B cell (primary cell): ENCODE measurements at regions not wholly inside any gene's neighbourhood (a gene's known extent, or its start where the extent isn't known, plus 50 kb on each side); places are given as distances from the start of the nearest gene placed in this dataset.

Experiments
- ATAC-seq: fragments of 200-7000 bp; cut with Tn5 transposase; one replicate; pipeline ENCODE4 v1.10.0; 2021; ENCODE audit warnings: low read depth, mild to moderate bottlenecking, moderate number of reproducible peaks, moderate library complexity
- CTCF ChIA-PET: fragments of 350-600 bp; sonication (Branson Sonifier 250); formaldehyde crosslinking; loops from one replicate; lab custom pipeline; 2021; ENCODE audit warnings: antibody characterized with exemption, inconsistent platforms; lab: Charles Lee
- POLR2A ChIA-PET: fragments of 350-600 bp; sonication (Branson Sonifier 250); formaldehyde crosslinking; loops from one replicate; lab custom pipeline; 2021; ENCODE audit warnings: antibody characterized with exemption; lab: Charles Lee
- DNase-seq: peaks from one replicate; pipeline ENCODE4 v3.0.0; 2013
- H2AFZ ChIP-seq: 2 replicates; pipeline ENCODE4 v1.6.1; 2012; ENCODE audit warnings: mild to moderate bottlenecking, low read depth, low read length; ENCODE audit not compliant: insufficient read depth, poor library complexity, severe bottlenecking
- H3K27ac ChIP-seq, 2 donors: 1 replicate in 1 of 2; 2 replicates in 1 of 2; pipeline ENCODE4 v1.5.1; 2012 to 2013; ENCODE audit warnings: low read length in 2 of 2, mild to moderate bottlenecking in 2 of 2, moderate library complexity in 1 of 2
- H3K27me3 ChIP-seq, 4 experiments: fragments of 200-600 bp in 1 of 4; sonication (generic) in 1 of 4; replicated peaks in 1 of 4; 1 replicate in 2 of 4; 2 replicates in 2 of 4; pipeline versions ENCODE4 v1.6.1 to v1.7.0; 2013 to 2016; ENCODE audit warnings: low read length in 3 of 4, mild to moderate bottlenecking in 2 of 4, mixed read lengths in 1 of 4, moderate library complexity in 1 of 4; ENCODE audit not compliant: insufficient read depth in 4 of 4, control insufficient read depth in 3 of 4; ENCODE audit errors: control extremely low read depth in 1 of 4
- H3K36me3 ChIP-seq, 2 experiments: replicated peaks in 1 of 2; 1 replicate in 1 of 2; 2 replicates in 1 of 2; pipeline versions ENCODE4 v1.6.1 to v1.7.1; 2013; ENCODE audit warnings: low read length in 1 of 2; ENCODE audit not compliant: insufficient read depth in 2 of 2, control insufficient read depth in 1 of 2; ENCODE audit errors: control extremely low read depth in 1 of 2, extremely low read depth in 1 of 2
- H3K4me1 ChIP-seq, 2 donors: fragments of 200-600 bp in 1 of 2; sonication (generic) in 1 of 2; 1 replicate in 1 of 2; 2 replicates in 1 of 2; pipeline versions ENCODE4 v1.5.1 to v1.6.1; 2013 to 2017; ENCODE audit warnings: low read length in 2 of 2; ENCODE audit not compliant: control insufficient read depth in 2 of 2, insufficient read depth in 2 of 2
- H3K4me2 ChIP-seq: replicated peaks from 2 replicates; pipeline ENCODE3; 2012; ENCODE audit warnings: mild to moderate bottlenecking, low read depth, low read length; ENCODE audit not compliant: poor library complexity, severe bottlenecking
- H3K4me3 ChIP-seq, 5 experiments: fragments of 200-600 bp in 1 of 5; sonication (generic) in 1 of 5; 1 replicate in 3 of 5; 2 replicates in 2 of 5; pipeline versions ENCODE4 v1.5.1 to v1.7.0; 2011 to 2016; ENCODE audit warnings: low read length in 4 of 5, mild to moderate bottlenecking in 4 of 5, low read depth in 2 of 5, control low read depth in 1 of 5, moderate library complexity in 1 of 5; ENCODE audit not compliant: insufficient read depth in 1 of 5; ENCODE audit errors: control extremely low read depth in 1 of 5, extremely low read depth in 1 of 5
- H3K79me2 ChIP-seq: fragments of 200-600 bp; sonication (generic); one replicate; pipeline ENCODE4 v1.6.0; 2016; ENCODE audit warnings: low read length; ENCODE audit not compliant: control insufficient read depth, insufficient read depth
- H3K9ac ChIP-seq: fragments of 200-600 bp; sonication (generic); 2 replicates; pipeline ENCODE4 v1.6.1; 2017; ENCODE audit warnings: mild to moderate bottlenecking, low read length, moderate library complexity
- H3K9me3 ChIP-seq, 3 donors: one replicate each; pipeline versions ENCODE4 v1.6.1 to v1.7.1; 2013; ENCODE audit warnings: low read length in 2 of 3; ENCODE audit not compliant: control insufficient read depth in 2 of 3, insufficient read depth in 1 of 3; ENCODE audit errors: control extremely low read depth in 1 of 3
- H4K20me1 ChIP-seq: 2 replicates; pipeline ENCODE4 v1.6.0; 2012; ENCODE audit warnings: mild to moderate bottlenecking, low read length; ENCODE audit not compliant: insufficient read depth, control insufficient read depth, poor library complexity, severe bottlenecking
- H3K27ac Mint-ChIP-seq: one replicate; pipeline ENCODE4 v1.8.0; 2021; ENCODE audit warnings: mixed read lengths
- H3K27me3 Mint-ChIP-seq: one replicate; pipeline ENCODE4 v1.8.0; 2021; ENCODE audit warnings: mixed read lengths
- H3K4me1 Mint-ChIP-seq: one replicate; pipeline ENCODE4 v1.8.0; 2021; ENCODE audit warnings: mixed read lengths
- H3K4me3 Mint-ChIP-seq: one replicate; pipeline ENCODE4 v1.8.0; 2021; ENCODE audit warnings: mixed read lengths
- H3K9me3 Mint-ChIP-seq: one replicate; pipeline ENCODE4 v1.8.0; 2022; ENCODE audit warnings: mixed read lengths; ENCODE audit not compliant: insufficient read depth
- EZH2 ChIP-seq: IDR thresholded peaks from 2 replicates; pipeline ENCODE4 v1.6.1; 2012; ENCODE audit warnings: borderline replicate concordance, low read depth, mild to moderate bottlenecking, moderate library complexity, low read length; ENCODE audit not compliant: insufficient read depth, poor library complexity, severe bottlenecking
- WGBS: methylation state at CpG from one replicate; pipeline ENCODE4 v1.1.5; 2013; ENCODE audit warnings: missing lambda C conversion rate; ENCODE audit not compliant: insufficient coverage; 5-methylcytosine and 5-hydroxymethylcytosine counted together
- intact Hi-C: fragments of 100-400 bp; cut with micrococcal nuclease; formaldehyde crosslinking; loops from one replicate; pipeline ENCODE4 v1.10.0; 2022
- TF ChIP-seq, protein P1 (sequence below): fragments of 200-600 bp; IDR thresholded peaks from one replicate; pipeline ENCODE4 v1.8.0; 2022; ENCODE audit warnings: antibody characterized with exemption, mild to moderate bottlenecking

DNA sequence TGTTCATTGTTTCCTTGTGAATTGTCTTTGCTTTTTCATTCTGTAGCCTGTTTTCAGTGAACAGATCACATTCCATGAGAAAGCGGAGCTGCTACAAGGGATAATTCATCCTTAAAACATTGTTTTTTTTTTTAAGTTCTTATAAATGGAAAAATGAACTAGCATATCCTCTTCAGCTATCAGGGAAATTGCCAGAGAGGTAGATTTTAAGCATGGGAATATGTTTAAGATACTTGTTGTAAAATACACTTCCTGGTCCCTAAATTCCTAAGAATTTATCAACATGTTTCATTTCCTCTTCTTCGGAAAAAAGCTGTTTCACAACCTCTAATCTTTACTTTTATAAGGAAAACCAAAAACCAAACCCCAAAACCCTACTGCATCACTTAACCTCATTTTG is 238.0 kb downstream of the POSTN start:
- ATAC-seq: no peak
- Mint-ChIP-seq H3K4me3 (no peak overlapping the region), H3K27me3 (no peaks in the 10 kb centered on the region), H3K27ac (no peak overlapping the region), H3K9me3 (no peaks in the 10 kb centered on the region), H3K4me1 (no peaks in the 10 kb centered on the region)
- H3K4me1 ChIP-seq: no peaks in the 10 kb centered on the region
- H3K4me2 ChIP-seq: no peak overlapping the region
- WGBS: no CpG with 5 or more reads among the region's 2 CpGs
- no peak for DNase-seq
- H3K79me2 ChIP-seq: no peaks in the 10 kb centered on the region
- no peak for TF ChIP-seq EZH2
- TF ChIP-seq, protein P1, sequence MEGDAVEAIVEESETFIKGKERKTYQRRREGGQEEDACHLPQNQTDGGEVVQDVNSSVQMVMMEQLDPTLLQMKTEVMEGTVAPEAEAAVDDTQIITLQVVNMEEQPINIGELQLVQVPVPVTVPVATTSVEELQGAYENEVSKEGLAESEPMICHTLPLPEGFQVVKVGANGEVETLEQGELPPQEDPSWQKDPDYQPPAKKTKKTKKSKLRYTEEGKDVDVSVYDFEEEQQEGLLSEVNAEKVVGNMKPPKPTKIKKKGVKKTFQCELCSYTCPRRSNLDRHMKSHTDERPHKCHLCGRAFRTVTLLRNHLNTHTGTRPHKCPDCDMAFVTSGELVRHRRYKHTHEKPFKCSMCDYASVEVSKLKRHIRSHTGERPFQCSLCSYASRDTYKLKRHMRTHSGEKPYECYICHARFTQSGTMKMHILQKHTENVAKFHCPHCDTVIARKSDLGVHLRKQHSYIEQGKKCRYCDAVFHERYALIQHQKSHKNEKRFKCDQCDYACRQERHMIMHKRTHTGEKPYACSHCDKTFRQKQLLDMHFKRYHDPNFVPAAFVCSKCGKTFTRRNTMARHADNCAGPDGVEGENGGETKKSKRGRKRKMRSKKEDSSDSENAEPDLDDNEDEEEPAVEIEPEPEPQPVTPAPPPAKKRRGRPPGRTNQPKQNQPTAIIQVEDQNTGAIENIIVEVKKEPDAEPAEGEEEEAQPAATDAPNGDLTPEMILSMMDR: no peak
- ChIA-PET POLR2A (no interaction called here), CTCF (interaction anchor here (0.7 kb wide), 1 partner anchor 1662 kb away, joined by 3 read pairs; no protein-coding TSS in a partner anchor)
- no peak overlapping the region for H2AFZ ChIP-seq
- H3K27me3 ChIP-seq: no peaks in the 10 kb centered on the region
- no peaks in the 10 kb centered on the region for H3K36me3 ChIP-seq
- no peak overlapping the region for H3K4me3 ChIP-seq
- H3K27ac ChIP-seq: no peak overlapping the region
- no peak overlapping the region for H3K9ac ChIP-seq
- intact Hi-C loops: no loop called here
- H3K9me3 ChIP-seq: no peaks in the 10 kb centered on the region
- no peaks in the 10 kb centered on the region for H4K20me1 ChIP-seq

GRCh38 chr13:37357548-37357947 is 241.0 kb downstream of the POSTN start:
- Histone ChIP-seq H3K27me3 (no peaks in the 10 kb centered on the region), H2AFZ (no peak overlapping the region), H3K9me3 (no peaks in the 10 kb centered on the region), H3K4me3 (no peak overlapping the region), H3K4me2 (no peak overlapping the region), H3K36me3 (no peaks in the 10 kb centered on the region), H3K27ac (no peak overlapping the region), H4K20me1 (no peaks in the 10 kb centered on the region), H3K9ac (no peak overlapping the region), H3K4me1 (no peaks in the 10 kb centered on the region), H3K79me2 (no peaks in the 10 kb centered on the region)
- ChIA-PET CTCF (no interaction called here), POLR2A (no interaction called here)
- no peak overlapping the region for H3K4me3 Mint-ChIP-seq
- intact Hi-C loops: no loop called here
- TF ChIP-seq, protein P1: no peak
- TF ChIP-seq EZH2: no peak
- no peak overlapping the region for H3K27ac Mint-ChIP-seq
- DNase-seq (no peak), ATAC-seq (no peak)
- H3K9me3 Mint-ChIP-seq: no peaks in the 10 kb centered on the region
- H3K27me3 Mint-ChIP-seq: no peaks in the 10 kb centered on the region
- no peaks in the 10 kb centered on the region for H3K4me1 Mint-ChIP-seq
- 92% methylated on average over 1 of the region's 1 CpG for WGBS
